ENCODE measurements at regions not wholly inside any gene's neighbourhood (a gene's known extent, or its start where the extent isn't known, plus 50 kb on each side); places are given as distances from the start of the nearest gene placed in this dataset.

DNA sequence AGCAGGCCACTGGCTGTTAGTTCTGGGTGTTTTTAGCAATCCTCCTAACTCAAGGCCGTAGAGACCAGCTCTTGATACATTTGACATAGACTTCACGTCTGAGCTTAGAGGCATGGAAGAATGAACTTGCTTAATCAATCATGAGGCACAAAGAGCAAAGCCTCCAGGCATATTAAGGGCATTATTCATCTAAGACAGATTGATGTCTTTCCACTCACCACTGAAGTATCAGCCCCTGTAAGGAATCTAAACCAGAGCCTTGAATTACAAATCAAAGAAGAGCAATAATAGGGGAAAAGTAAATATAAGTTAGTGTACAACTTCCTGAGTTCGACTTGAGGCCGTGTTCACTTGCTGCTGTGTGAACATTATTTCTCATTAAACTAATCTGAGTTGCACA, 1470.7 kb downstream of the AACS start:
- Histone ChIP-seq H3K27ac (replicated peaks in 1 of 4) (no peak overlapping the region), H3K4me3 (no peak overlapping the region), H3K36me3 (no peaks in the 10 kb centered on the region), H3K4me1 (no peaks in the 10 kb centered on the region), H3K9me3 (no peaks in the 10 kb centered on the region), H3K27me3 (no peaks in the 10 kb centered on the region)
- intact Hi-C loops (cut with DNase I): no loop called here
- TF ChIP-seq POLR2A (IDR thresholded peaks at IDR 0.05; ENCODE audit: low read depth) (no peak), EP300 (IDR thresholded peaks at IDR 0.05) (no peak), POLR2AphosphoS5 (IDR thresholded peaks at IDR 0.05) (no peak)
- TF ChIP-seq, protein P1, sequence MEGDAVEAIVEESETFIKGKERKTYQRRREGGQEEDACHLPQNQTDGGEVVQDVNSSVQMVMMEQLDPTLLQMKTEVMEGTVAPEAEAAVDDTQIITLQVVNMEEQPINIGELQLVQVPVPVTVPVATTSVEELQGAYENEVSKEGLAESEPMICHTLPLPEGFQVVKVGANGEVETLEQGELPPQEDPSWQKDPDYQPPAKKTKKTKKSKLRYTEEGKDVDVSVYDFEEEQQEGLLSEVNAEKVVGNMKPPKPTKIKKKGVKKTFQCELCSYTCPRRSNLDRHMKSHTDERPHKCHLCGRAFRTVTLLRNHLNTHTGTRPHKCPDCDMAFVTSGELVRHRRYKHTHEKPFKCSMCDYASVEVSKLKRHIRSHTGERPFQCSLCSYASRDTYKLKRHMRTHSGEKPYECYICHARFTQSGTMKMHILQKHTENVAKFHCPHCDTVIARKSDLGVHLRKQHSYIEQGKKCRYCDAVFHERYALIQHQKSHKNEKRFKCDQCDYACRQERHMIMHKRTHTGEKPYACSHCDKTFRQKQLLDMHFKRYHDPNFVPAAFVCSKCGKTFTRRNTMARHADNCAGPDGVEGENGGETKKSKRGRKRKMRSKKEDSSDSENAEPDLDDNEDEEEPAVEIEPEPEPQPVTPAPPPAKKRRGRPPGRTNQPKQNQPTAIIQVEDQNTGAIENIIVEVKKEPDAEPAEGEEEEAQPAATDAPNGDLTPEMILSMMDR (IDR thresholded peaks at IDR 0.05): no peak
- WGBS: 61% methylated on average over 4 of the region's 4 CpGs
- no peak for DNase-seq (ENCODE audit: extremely low spot score)

- no peaks in the 10 kb centered on the region for H3K9me3 ChIP-seq
- no peak overlapping the region for H3K27ac ChIP-seq (replicated peaks in 1 of 4)
- no peaks in the 10 kb centered on the region for H3K27me3 ChIP-seq
- H3K36me3 ChIP-seq: no peaks in the 10 kb centered on the region
- DNase-seq (ENCODE audit: extremely low spot score): no peak
- TF ChIP-seq EP300 (IDR thresholded peaks at IDR 0.05) (no peak), POLR2AphosphoS5 (IDR thresholded peaks at IDR 0.05) (no peak), POLR2A (IDR thresholded peaks at IDR 0.05; ENCODE audit: low read depth) (no peak)
- TF ChIP-seq, protein P1 (IDR thresholded peaks at IDR 0.05): no peak
- intact Hi-C loops (cut with DNase I): no loop called here
- 85% methylated on average over 3 of the region's 3 CpGs for WGBS
- no peak overlapping the region for H3K4me3 ChIP-seq
- H3K4me1 ChIP-seq: no peaks in the 10 kb centered on the region
Observed at GRCh38 chr12:126537961-126538530, 1472.8 kb downstream of the AACS start.

DNA sequence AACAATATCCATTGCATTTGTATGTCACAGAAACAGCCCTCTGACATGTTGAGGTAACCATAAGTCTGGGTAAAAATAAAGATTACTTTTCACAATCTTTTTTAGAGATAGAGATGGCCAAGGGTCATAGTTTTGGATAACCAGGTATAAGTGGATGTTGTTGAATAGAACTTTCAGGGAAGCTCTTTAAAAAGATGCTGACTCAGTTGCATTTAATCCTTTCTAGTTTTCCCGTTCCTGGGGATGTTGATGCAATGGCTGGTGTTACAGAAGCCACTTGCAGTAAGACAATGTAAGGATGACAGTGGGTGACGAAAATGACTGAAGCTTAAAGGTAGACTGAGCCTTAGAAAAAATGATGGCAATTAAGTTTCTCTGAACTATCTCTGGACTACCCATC, 1473.7 kb downstream of the AACS start:
- Histone ChIP-seq H3K4me3 (no peak overlapping the region), H3K27ac (replicated peaks in 1 of 4) (no peak overlapping the region), H3K27me3 (no peaks in the 10 kb centered on the region), H3K36me3 (no peaks in the 10 kb centered on the region), H3K9me3 (no peaks in the 10 kb centered on the region), H3K4me1 (no peaks in the 10 kb centered on the region)
- intact Hi-C loops (cut with DNase I): no loop called here
- WGBS: 87% methylated on average over 2 of the region's 2 CpGs
- TF ChIP-seq, protein P1 (IDR thresholded peaks at IDR 0.05): no peak
- TF ChIP-seq POLR2A (IDR thresholded peaks at IDR 0.05; ENCODE audit: low read depth): no peak
- TF ChIP-seq EP300 (IDR thresholded peaks at IDR 0.05): no peak
- no peak for TF ChIP-seq POLR2AphosphoS5 (IDR thresholded peaks at IDR 0.05)
- no peak for DNase-seq (ENCODE audit: extremely low spot score)

- intact Hi-C loops (cut with DNase I): no loop called here
Observed at GRCh38 chr12:126545411-126545810, 1480.2 kb downstream of the AACS start.

More at GRCh38 chr12:126545411-126545810, 1480.2 kb downstream of the AACS start:
- H3K27me3 ChIP-seq: no peaks in the 10 kb centered on the region
- no peaks in the 10 kb centered on the region for H3K36me3 ChIP-seq
- H3K27ac ChIP-seq (replicated peaks in 1 of 4): no peak overlapping the region
- WGBS: 55% methylated on average over 4 of the region's 4 CpGs
- TF ChIP-seq POLR2A (IDR thresholded peaks at IDR 0.05; ENCODE audit: low read depth) (no peak), EP300 (IDR thresholded peaks at IDR 0.05) (no peak), POLR2AphosphoS5 (IDR thresholded peaks at IDR 0.05) (no peak)
- TF ChIP-seq, protein P1 (IDR thresholded peaks at IDR 0.05): no peak
- H3K4me3 ChIP-seq: no peak overlapping the region
- H3K9me3 ChIP-seq: no peaks in the 10 kb centered on the region
- no peak for DNase-seq (ENCODE audit: extremely low spot score)
- H3K4me1 ChIP-seq: no peaks in the 10 kb centered on the region
